ENCODE measurements at regions not wholly inside any gene's neighbourhood (a gene's known extent, or its start where the extent isn't known, plus 50 kb on each side); places are given as distances from the start of the nearest gene placed in this dataset.

DNA sequence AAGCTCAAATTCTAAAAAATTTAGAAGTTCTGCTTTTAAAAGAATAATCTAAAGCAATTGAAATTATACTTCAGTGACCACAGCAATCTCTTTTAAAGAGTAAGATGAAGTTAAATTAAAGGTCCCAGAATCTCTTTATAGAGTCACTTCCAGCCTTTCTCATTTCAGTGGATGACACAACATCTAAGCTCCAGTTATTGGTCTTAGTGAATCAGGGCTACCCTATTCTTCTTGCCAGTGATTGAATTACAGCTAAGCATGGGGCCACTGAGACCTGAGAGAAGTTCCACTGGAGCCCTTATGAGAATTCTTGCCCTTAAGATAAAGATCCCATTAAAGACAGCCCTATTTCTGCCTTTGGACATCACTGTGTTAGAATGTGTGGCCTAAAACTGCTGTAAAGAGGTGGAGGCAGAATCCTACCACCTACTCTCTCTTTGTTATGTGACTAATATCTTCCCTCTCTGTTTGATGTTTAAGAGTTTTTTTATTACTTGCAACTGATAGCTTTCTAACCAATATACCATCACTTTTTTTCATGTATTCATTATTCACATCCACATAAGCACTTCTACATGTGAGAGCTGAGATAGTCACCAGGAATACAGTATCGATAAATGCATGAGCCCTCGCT, 128.6 kb downstream of the UNC5CL start:
- DNase-seq (ENCODE audit: low spot score) (no peak), FAIRE-seq (no peak)

DNA sequence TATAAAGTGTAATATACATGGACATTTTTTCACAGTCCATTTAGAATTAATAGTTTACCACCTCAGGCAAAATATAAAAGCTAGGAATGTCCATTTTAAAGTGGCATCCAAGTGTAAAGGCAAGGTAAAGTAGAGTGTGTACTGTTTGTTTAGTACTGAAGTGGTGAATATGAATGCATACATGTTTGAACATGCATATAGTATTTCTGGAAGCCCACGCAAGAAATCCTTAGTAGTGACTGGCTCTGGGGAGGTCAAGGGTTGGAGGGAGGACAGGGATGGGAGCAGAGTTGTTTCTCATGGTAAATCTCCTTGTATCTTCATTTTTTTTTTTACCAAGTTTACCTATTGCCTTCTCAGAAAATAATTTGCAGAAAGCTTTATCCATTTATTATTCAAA, 129.2 kb downstream of the UNC5CL start:
- FAIRE-seq (no peak), DNase-seq (ENCODE audit: low spot score) (no peak)

DNA sequence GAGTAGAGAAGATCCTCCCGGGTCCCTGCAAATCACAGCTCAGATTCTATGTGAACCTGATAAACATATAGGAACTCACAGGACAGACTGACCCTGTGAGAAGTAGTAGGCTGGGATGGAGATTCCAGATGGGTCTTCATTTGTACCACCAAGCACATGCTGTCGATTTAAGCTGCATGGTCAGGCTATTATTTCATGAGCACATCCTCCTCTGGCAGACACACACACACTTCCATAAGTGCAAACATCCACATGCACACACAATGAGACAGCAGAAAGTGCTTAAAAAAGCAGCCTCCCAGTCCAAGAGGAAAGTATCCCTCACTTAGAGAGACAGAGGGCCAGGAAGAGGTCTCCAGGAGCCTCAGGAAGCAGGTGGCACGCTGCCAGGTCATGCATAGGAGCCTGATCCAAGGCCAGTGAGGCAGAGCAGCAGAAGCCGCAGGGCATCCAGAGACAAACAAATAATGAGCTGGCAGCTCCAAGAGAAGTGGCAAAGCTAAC, 131.8 kb downstream of the UNC5CL start:
- peak; percentile 91 for DNase-seq (ENCODE audit: low spot score)

GRCh38 chr6:40906759-40907158, 132.3 kb downstream of the UNC5CL start:
- peak; percentile 73 for DNase-seq (ENCODE audit: low spot score)

More for the DNA sequence above, 131.8 kb downstream of the UNC5CL start:
- peak; percentile 91 for FAIRE-seq

DNA sequence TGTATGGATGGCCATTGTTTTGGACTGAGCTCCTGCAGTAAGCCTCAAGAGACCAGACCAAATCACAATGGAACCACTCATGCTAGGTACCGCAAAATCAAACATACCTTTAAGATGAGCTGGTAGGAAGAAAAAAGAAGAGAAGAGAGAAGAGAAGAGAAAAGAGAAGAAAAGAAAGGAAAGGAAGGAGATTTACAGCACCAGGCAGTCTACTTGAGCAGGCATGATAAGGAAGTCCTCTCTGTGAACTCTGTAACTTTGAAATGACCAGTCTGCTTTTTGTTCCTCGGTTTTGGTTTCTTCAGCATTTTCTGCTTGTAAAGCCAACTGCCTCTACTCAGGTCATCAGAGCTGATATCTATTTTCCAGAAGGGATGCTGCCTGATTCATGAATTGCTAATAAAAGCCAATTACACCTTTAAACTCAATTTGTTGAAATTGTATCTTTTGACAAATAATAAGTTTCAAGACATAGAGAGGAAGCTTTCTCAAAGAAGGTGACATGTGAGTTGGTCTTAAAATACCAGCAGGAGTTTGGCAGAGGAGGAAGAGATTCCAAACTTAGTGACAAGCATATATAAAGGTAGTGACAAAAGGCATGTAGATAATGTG, 134.3 kb downstream of the UNC5CL start:
- FAIRE-seq (no peak), DNase-seq (ENCODE audit: low spot score) (no peak)

More at GRCh38 chr6:40906759-40907158, 132.3 kb downstream of the UNC5CL start:
- FAIRE-seq, result peak; percentile 89

DNA sequence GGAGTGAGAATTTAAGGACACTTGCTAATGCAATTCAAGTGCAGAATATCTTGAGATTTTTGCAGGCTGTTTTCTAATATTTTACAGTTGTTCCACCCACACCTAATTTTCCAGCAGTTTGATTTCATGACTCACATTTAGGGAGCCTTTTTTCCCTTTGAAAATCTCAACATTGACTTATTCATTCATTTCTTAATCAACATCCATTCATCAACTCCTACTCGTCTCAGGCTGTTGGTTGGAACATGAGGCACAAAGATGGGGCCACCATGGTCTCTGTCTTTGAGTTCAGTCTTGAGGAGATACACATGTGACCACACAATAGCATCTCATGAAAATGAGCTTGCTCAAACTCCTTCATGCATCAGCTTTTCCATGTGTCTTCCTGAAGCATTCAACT, 135.6 kb downstream of the UNC5CL start:
- no peak for FAIRE-seq

GRCh38 chr6:40901322-40902055, 137.5 kb downstream of the UNC5CL start:
- FAIRE-seq (no peak), DNase-seq (ENCODE audit: low spot score) (no peak)

More for the DNA sequence above, 135.6 kb downstream of the UNC5CL start:
- DNase-seq (ENCODE audit: low spot score), result no peak

DNA sequence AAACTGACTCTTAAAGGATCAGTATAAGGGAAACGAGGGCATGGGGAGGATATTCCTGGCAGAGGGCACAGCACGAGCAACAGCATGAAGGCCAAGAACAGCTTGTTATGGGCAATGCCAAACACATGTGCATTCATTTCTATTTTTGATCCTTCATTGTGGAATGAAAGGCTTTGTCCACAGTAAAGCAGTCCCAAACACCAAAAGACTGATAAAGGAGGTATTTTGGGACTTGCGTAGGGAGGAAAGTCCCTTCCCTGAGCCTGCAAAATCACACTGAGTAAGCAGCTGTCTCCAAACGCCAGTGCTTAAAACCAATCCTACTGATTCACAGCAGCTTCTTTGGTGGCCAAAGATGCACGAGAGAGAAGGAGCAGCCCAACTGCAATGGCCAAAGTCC, 138.2 kb downstream of the UNC5CL start:
- FAIRE-seq (no peak), DNase-seq (ENCODE audit: low spot score) (no peak)

GRCh38 chr6:40899684-40900155, 139.3 kb downstream of the UNC5CL start:
- FAIRE-seq (no peak), DNase-seq (ENCODE audit: low spot score) (no peak)

DNA sequence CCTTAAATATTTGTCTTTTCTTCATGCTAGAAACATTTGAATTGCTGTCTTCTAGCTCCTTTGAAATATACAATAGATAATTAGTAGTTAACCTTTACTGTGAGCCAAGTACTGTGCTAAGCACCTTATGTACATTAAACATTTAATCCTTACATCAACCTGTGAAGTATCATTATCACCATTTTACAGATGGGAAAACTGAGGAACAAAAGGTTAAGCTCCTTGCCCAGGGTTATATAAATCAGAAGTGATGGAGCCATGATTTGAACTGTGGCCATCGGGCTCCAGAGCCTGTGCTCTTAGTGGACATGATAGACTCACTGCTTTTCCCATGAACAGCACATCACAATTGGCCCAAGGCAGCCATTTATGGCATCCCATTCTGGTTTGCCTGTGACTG, 140.9 kb downstream of the UNC5CL start:
- DNase-seq (ENCODE audit: low spot score) (no peak), FAIRE-seq (no peak)

GRCh38 chr6:40897390-40898003, 141.5 kb downstream of the UNC5CL start:
- DNase-seq (ENCODE audit: low spot score) (no peak), FAIRE-seq (no peak)

DNA sequence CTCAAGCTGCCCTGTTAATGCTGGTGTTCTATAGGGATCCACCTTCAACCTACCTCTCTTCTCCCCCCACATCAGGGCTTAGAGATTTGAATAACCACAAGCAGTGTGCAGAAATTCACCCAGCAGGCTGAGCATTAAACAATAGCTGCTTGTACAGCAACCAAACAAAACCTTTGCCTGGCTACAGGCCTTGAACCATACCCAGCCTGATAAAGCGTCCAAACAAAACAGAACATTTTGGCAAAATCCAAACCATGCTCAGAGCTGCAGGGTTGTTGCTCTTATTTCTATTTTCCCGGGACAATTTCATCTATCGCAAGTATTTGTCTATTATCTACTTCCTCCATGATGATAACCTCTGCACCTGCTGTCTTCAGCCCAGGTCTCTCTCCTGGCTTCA, 142.3 kb downstream of the UNC5CL start:
- FAIRE-seq, result no peak
- DNase-seq (ENCODE audit: low spot score), result no peak

DNA sequence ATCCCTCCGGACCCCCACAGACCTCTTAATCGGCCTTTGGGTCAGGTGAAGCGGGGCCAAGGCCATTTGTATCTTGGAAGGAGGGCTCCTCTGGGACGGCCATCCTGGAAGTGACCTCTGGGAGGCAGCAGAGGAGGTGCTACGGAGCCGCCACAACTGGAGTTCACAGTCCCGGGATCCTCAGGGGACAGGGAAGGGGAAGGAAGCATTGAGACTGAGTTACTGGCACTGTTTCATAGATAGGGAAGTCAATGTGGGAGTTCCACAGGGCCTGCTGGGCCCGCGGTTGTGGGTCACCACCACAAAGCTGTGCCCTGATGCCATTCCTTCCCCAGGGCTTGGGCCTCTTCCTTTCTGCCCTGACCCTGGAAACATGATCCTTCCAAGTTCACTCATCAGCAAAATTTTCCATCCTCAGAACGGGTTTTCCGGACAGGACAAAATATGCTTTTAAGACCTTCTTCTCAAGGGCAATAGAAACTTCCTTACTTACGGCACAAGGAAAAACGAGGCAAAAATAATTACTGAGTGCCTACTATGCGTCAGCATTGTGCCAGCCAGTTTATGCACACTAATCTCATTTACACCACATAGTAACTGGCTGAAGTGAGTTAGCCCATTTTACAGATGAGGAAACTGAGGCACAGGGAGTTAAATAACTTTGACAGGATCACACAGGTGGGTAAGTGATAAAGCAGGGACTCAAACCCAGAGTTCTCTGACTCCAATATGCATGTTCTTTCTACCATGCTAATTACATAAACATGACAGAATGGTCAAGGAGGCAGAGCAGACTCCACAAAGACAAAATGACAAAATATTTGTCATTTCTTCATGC, 143.8 kb downstream of the UNC5CL start:
- FAIRE-seq (peak; percentile 64), DNase-seq (ENCODE audit: low spot score) (peak; percentile 85)

DNA sequence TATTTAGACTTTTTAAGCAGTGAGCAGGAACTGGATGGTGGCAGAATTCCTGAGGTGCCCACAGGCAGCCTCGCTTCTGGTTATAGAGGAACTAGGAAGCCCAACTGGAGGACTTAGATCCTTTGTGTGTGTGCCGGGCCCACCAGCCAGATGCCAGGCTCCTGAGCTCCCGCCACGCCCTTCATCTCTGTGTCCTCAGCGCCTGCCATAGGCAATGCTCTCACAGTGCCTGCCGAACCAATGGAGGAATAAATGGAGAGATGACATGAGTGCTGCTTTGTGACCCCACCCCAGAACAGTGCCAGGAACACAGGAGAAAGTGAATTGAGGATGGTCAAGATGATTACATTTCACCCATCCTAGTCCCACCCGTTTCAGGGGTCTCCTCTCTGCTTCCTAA, 146.0 kb downstream of the UNC5CL start:
- FAIRE-seq (no peak), DNase-seq (ENCODE audit: low spot score) (no peak)

- FAIRE-seq (no peak), DNase-seq (ENCODE audit: low spot score) (no peak)
These were observed 146.8 kb downstream of the UNC5CL start for GRCh38 chr6:40892223-40892622.

- FAIRE-seq, result no peak
These were observed 147.3 kb downstream of the UNC5CL start for GRCh38 chr6:40891686-40892085.

GRCh38 chr6:40891131-40891530, 147.9 kb downstream of the UNC5CL start:
- no peak for FAIRE-seq
- no peak for DNase-seq (ENCODE audit: low spot score)

More at GRCh38 chr6:40891686-40892085, 147.3 kb downstream of the UNC5CL start:
- DNase-seq (ENCODE audit: low spot score), result no peak

DNA sequence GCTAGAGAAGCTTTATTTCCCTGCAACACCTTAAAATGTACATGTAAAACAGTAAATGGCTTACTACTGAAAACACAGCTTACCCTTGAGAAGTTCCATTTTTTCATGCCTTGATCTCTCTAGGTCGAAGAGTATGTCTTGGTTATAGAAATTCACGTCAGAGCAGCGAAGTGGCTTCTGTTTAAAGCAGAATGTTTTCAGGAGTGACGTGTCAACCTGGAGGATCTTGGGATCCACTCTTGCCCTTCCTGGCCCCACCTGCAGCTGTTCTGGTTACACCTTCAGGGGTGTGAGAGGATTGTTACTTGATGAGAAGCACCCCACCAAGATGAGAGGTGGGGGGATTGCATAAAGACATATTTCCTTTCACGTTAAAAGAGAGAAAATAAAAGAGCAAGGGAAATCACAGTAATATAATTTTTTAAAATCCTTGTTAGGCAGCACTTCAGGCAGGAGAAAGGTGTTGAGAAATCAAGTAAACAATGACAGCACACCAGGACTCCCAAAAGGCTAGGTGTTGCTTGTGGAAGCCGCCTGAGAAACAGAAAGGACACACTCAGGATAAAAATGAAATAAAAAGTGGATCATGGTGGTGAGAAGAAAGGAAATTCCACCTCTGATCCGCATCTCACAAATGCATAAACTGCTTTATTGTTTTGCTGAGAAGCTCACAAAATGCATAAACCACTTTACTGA, 149.7 kb downstream of the UNC5CL start:
- FAIRE-seq, result no peak

DNA sequence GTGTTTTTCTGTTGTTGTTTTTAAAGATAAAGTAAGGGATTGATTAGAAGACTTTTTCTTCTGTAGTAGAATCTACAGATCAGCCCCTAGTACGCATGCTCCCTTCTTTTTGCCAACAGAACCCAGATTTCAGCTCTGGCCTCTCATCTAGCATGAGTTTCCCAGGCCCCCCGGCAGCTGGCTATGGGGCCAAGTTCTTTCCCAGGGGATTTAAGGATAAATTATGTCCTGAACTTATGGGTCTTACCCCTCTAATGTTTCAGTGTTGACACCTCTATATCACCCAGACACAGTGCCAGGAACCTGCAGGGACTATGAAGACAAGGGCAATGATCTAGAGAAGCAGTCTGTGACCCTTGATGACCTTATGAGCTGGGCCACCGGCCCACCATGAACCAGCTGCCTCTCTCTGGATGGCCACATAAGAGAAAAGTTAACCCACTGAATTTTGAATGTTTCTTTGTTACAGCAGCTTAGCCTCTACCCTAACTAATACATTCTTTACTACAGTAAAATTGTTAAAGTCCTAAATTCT, 150.5 kb downstream of the UNC5CL start:
- FAIRE-seq, result no peak
- DNase-seq (ENCODE audit: low spot score), result no peak

More for the DNA sequence above, 149.7 kb downstream of the UNC5CL start:
- no peak for DNase-seq (ENCODE audit: low spot score)

GRCh38 chr6:40887792-40888340, 151.2 kb downstream of the UNC5CL start:
- no peak for DNase-seq (ENCODE audit: low spot score)
- FAIRE-seq, result no peak

Measured in RCC 7860 (cell line).